DMS53 treated with DMSO at 0.1 percent for 48 hours (cell line): ENCODE measurements at regions not wholly inside any gene's neighbourhood (a gene's known extent, or its start where the extent isn't known, plus 50 kb on each side); places are given as distances from the start of the nearest gene placed in this dataset.
A peak's percentile ranks its signal among the peaks of the same experiment; 100 is the strongest.

Experiments used
- DNase-seq: peaks from one replicate; lab custom pipeline; 2025; ENCODE audit not compliant: unreplicated experiment; lab: John Stamatoyannopoulos, UW

DNA sequence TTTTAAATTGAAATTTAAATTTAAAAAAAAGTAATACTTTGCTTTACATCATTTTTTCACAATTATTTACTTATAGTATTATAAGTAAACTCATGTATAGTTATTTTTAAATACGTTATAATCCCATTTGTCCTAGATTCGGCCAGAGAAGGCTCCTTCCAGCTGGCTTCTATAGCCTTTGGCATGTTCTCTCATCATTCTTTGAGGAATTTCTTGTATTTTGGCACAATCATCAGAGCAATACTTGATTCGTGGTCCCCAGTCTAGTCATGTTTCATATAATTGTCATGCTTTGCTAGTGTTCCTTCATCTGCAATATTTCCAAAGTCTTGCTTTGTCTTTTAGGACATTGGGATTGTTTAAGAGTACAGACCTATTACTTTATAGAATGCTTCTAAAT, 1037.9 kb upstream of the AGA start:
- no peak for DNase-seq

GRCh38 chr4:178480881-178481280, 1038.6 kb upstream of the AGA start:
- DNase-seq = no peak

DNA sequence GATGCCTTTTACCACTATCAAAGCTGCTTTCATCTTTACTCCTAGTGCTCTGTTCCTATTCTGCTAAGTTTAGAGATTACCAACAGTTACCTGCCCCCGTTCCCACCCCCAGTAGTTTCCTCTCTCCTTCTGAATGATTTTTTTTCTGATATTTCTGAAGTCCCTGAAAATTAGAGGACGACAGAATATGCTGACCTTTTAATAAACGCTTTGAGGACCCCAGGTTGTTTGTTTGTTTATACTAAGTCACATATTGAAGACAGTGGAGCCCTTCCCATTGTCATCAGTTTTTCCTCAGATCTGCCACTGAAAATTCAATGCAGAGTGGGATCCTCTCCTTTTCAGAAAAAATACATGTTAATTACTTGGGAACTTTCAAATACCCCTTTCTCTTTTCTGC, 1039.3 kb upstream of the AGA start:
- no peak for DNase-seq

- DNase-seq = no peak
Observed at GRCh38 chr4:178523038-178523437, 1080.8 kb upstream of the AGA start.

DNA sequence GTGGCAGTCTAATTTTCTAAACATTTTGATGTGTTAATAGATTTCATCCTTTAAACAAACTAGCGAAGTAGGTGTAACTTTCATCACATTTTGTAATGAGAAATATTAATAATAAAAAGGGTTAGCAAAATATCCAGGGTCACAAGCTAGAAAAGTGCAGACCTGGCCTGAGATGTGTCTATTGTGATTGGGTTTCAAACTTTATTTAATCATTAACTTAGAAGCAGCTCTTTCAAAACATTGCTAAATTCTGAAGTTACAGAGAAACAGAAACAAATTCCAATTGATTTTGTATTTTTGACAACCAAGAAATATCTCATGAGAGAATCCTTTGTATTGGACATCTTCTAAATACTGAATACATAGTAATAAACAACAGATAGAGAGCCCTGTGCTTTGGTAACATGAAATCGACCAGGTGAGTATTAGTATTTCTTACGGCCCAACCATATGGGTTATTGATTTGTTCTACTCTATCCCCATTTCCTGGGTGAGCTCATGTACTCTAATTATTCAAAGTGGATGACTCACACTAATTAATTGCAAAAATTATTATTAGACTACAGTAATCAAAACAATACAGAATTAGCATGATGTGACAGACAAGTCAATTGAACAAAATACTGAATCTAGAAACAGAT, 1093.8 kb upstream of the AGA start:
- DNase-seq = no peak

GRCh38 chr4:178553201-178553600, 1111.0 kb upstream of the AGA start:
- DNase-seq = no peak

GRCh38 chr4:178554352-178554751, 1112.1 kb upstream of the AGA start:
- DNase-seq = no peak

GRCh38 chr4:178556796-178557195, 1114.6 kb upstream of the AGA start:
- peak; percentile 72 for DNase-seq

GRCh38 chr4:178577933-178578332, 1135.7 kb upstream of the AGA start:
- no peak for DNase-seq

- DNase-seq = no peak
Observed at GRCh38 chr4:178595500-178596138, 1153.4 kb upstream of the AGA start.

GRCh38 chr4:178598672-178599071, 1156.4 kb upstream of the AGA start:
- DNase-seq = no peak

GRCh38 chr4:178599521-178599920, 1157.3 kb upstream of the AGA start:
- peak; percentile 1 for DNase-seq

DNA sequence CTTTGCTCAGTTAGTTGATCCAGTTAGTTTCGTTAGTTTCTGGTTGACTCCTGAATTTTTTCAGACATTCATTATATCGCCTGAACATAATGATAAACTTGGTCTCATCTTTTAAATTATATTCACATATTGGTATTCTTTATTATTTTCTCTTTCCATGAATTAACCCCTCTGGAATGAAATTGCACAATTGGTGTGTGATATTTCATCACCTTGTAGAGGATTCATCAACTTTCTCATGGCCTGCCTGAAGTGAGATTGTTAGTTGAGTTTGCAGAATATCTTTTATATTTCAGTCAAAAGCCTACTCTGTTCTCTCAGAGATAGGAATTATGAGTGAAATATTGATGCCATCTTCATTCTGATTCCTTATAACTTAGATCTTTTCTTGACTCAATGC, 1160.6 kb upstream of the AGA start:
- no peak for DNase-seq

- no peak for DNase-seq
Observed at GRCh38 chr4:178611062-178611461, 1168.8 kb upstream of the AGA start.

DNA sequence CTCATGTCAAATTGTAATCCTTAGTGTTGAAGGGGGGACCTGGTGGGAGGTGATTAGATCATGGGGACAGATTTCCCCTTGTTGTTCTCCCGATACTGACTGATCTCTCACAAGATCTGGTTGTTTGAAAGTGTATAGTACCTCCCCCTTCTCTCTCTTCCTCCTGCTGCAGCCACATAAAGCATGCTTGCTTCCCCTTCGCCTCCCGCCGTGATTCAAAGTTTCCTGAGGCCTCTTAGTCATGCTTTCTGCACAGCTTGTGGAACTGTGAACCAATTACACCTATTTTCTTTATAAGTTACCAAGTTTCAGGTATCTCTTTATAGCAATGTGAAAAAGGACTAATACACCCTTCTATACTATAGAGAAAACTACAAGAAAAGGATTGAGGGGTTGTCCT, 1170.5 kb upstream of the AGA start:
- DNase-seq = no peak

GRCh38 chr4:178632415-178632814, 1190.2 kb upstream of the AGA start:
- no peak for DNase-seq

GRCh38 chr4:178633263-178633662, 1191.0 kb upstream of the AGA start:
- no peak for DNase-seq

DNA sequence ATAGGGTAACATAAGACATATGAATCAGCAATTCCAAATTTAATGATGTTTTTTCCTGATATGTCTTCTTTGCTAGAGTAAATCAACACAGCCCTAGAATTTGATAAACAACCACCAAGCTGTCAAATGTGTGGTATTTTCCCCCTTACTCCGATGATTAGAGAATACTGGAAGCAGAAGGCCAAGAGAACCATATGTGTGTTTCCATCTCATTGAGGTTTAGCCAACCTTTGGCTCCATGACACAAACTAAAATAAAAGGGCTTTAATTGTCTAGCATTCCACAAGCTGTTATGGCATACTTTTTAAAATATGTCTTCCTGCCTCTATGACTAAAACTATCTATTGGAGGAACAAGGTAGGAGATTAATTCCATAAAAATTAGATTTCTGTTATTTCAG, 1222.4 kb upstream of the AGA start:
- no peak for DNase-seq

DNA sequence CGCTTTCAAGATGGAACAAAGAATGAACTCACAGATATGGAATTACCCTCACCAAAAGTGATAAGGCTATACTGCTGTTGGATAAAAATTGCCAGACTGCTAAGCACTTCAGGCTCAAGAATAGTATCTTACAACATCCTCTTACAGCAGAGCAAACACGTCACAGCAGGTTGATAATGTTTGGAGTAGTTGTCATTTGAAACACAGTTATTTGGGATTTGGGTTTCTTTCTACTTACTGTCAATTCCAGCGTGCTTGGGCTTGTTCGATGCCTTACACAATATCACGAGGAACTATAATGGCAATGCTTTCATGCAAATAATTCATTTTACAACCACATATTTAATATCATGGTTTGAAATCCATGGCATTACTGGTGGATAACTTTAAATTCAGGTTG, 1223.7 kb upstream of the AGA start:
- no peak for DNase-seq

- no peak for DNase-seq
Observed at GRCh38 chr4:178671766-178672165, 1229.5 kb upstream of the AGA start.

GRCh38 chr4:178672512-178672911, 1230.3 kb upstream of the AGA start:
- no peak for DNase-seq

DNA sequence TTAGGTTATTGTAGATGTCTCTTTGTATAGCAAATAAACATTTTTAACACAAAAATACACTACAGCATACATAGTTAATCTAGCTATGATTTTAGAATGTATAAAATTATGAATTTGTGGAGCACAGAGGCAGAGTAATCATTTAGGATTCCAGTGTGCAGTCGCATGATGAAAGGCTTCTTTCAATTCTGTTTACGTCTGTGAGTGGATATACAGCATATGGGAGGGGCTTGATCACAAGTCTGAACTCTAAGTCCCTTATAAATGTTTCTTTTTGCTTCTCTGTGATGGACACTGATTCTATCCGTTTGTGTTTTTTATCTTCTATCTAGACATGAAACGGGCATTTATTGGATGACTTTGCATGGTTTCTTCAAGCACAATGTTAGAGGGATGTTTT, 1239.6 kb upstream of the AGA start:
- DNase-seq = no peak

- DNase-seq = no peak
Observed at GRCh38 chr4:178689926-178690325, 1247.7 kb upstream of the AGA start.
